GM12878 (cell line): ENCODE measurements at regions not wholly inside any gene's neighbourhood (a gene's known extent, or its start where the extent isn't known, plus 50 kb on each side); places are given as distances from the start of the nearest gene placed in this dataset.
A peak's percentile ranks its signal among the peaks of the same experiment; 100 is the strongest.

ENCODE experiments used
- ATAC-seq: fragments of 200-7000 bp; cut with Tn5 transposase; 3 replicates; pipeline ENCODE4 v1.9.1; 2020; ENCODE audit warnings: mild to moderate bottlenecking, moderate library complexity
- BruUV-seq: library from RNA; stranded (reverse); fragments of 400-500 nt; replicated peaks from 2 replicates; lab custom pipeline; 2021; lab: Mats Ljungman, UMichigan
- CTCF ChIA-PET: fragments of 300-600 bp; sonication (Branson Sonifier 250); formaldehyde crosslinking; extraction: SDS; loops from one replicate; lab custom pipeline; 2021; ENCODE audit warnings: inconsistent platforms; lab: Yijun Ruan, JAX
- POLR2A ChIA-PET: fragments of 350-600 bp; formaldehyde crosslinking; extraction: SDS; loops from one replicate; lab custom pipeline; 2021; ENCODE audit warnings: inconsistent platforms; lab: Charles Lee
- RAD21 ChIA-PET: fragments of 300-600 bp; sonication (Branson Sonifier 250); formaldehyde crosslinking; loops from one replicate; lab custom pipeline; 2023; ENCODE audit warnings: antibody characterized with exemption; ENCODE audit not compliant: unreplicated experiment; lab: Charles Lee
- SMC1A ChIA-PET: fragments of 300-600 bp; sonication (Branson Sonifier 250); formaldehyde crosslinking; loops from one replicate; lab custom pipeline; 2023; ENCODE audit not compliant: unreplicated experiment, uncharacterized antibody; lab: Charles Lee
- DNase-seq: peaks from one replicate; pipeline ENCODE4 v3.0.0-alpha.2; 2011; ENCODE audit warnings: low read depth, low spot score
- FAIRE-seq: peaks from 3 replicates; lab custom pipeline; 2011; peaks lifted over from hg19 to GRCh38; lab: Jason Lieb, UNC
- H2AFZ ChIP-seq: 2 replicates; pipeline ENCODE4 v1.6.0; 2011; ENCODE audit warnings: low read depth, low read length, control low read depth; ENCODE audit not compliant: control insufficient read depth
- H3K27ac ChIP-seq: 2 replicates; pipeline ENCODE4 v1.5.1; 2011; ENCODE audit warnings: control low read depth; ENCODE audit not compliant: control insufficient read depth, insufficient read depth
- H3K27me3 ChIP-seq, 2 experiments: replicated peaks in 1 of 2; 2 replicates each; pipeline versions ENCODE4 v1.6.0 to v1.6.1; 2011; ENCODE audit warnings: low read length in 1 of 2; ENCODE audit not compliant: control insufficient read depth in 2 of 2, insufficient read depth in 2 of 2
- H3K36me3 ChIP-seq, 2 experiments: 2 replicates each; pipeline ENCODE4 v1.5.1; 2011; ENCODE audit warnings: low read length in 1 of 2; ENCODE audit not compliant: control insufficient read depth in 2 of 2, insufficient read depth in 2 of 2
- H3K4me1 ChIP-seq: 2 replicates; pipeline ENCODE4 v1.6.1; 2011; ENCODE audit warnings: mild to moderate bottlenecking, low read length, moderate library complexity, mixed read lengths; ENCODE audit not compliant: control insufficient read depth, insufficient read depth
- H3K4me2 ChIP-seq: 2 replicates; pipeline ENCODE4 v1.6.0; 2011; ENCODE audit warnings: control low read depth; ENCODE audit not compliant: control insufficient read depth, insufficient read depth
- H3K4me3 ChIP-seq: fragments of 200-600 bp; sonication (generic); 2 replicates; pipeline ENCODE4 v1.5.1; 2016
- H3K79me2 ChIP-seq: 2 replicates; pipeline ENCODE4 v1.6.0; 2011; ENCODE audit warnings: low read length; ENCODE audit not compliant: control insufficient read depth, insufficient read depth
- H3K9ac ChIP-seq: 2 replicates; pipeline ENCODE4 v1.8.0; 2011; ENCODE audit warnings: low read length, control low read depth, mixed read lengths; ENCODE audit not compliant: control insufficient read depth, insufficient read depth
- H3K9me3 ChIP-seq: replicated peaks from 3 replicates; pipeline ENCODE4 v1.5.1; 2011; ENCODE audit warnings: mild to moderate bottlenecking, low read length; ENCODE audit not compliant: control insufficient read depth, insufficient read depth
- H4K20me1 ChIP-seq: 2 replicates; pipeline ENCODE4 v1.6.0; 2011; ENCODE audit not compliant: control insufficient read depth, insufficient read depth
- CREM ChIP-seq: IDR thresholded peaks from 2 replicates; pipeline ENCODE4 v1.6.1; 2014; ENCODE audit warnings: antibody characterized with exemption, low read depth
- FOXM1 ChIP-seq: IDR thresholded peaks from 2 replicates; pipeline ENCODE4 v1.6.1; 2012; ENCODE audit warnings: low read depth, mild to moderate bottlenecking, inconsistent platforms, low read length, moderate library complexity
- JUNB ChIP-seq: IDR thresholded peaks from 2 replicates; pipeline ENCODE4 v1.6.1; 2016; ENCODE audit warnings: antibody characterized with exemption, mild to moderate bottlenecking
- MEF2A ChIP-seq: IDR thresholded peaks from 2 replicates; pipeline ENCODE4 v1.6.1; 2011; ENCODE audit warnings: low read depth, mild to moderate bottlenecking, low read length, moderate library complexity; ENCODE audit not compliant: insufficient read depth
- NFIC ChIP-seq: IDR thresholded peaks from 2 replicates; pipeline ENCODE4 v1.6.1; 2012; ENCODE audit warnings: low read depth, mild to moderate bottlenecking, inconsistent platforms, low read length, moderate library complexity
- RUNX3 ChIP-seq: IDR thresholded peaks from 2 replicates; pipeline ENCODE4 v1.6.1; 2012; ENCODE audit warnings: low read length, inconsistent platforms
- SREBF2 ChIP-seq: IDR thresholded peaks from 2 replicates; pipeline ENCODE4 v1.6.1; 2012; ENCODE audit warnings: mild to moderate bottlenecking, low read length
- in situ Hi-C: fragments of 300-500 bp; cut with MboI; formaldehyde crosslinking; loops from 9 replicates; pipeline ENCODE4 v1.14.3; 2018; ENCODE audit warnings: mixed read lengths
- intact Hi-C: fragments of 100-400 bp; cut with micrococcal nuclease; formaldehyde crosslinking; loops from one replicate; pipeline ENCODE4 v1.14.2; 2022; ENCODE audit not compliant: unreplicated experiment
- TF ChIP-seq, protein P1 (sequence below): IDR thresholded peaks from 2 replicates; pipeline ENCODE4 v1.6.1; 2012; ENCODE audit warnings: mild to moderate bottlenecking, low read depth, low read length
- TF ChIP-seq, protein P2 (sequence below): IDR thresholded peaks from 2 replicates; pipeline ENCODE4 v1.6.1; 2012; ENCODE audit warnings: low read length, inconsistent platforms

DNA sequence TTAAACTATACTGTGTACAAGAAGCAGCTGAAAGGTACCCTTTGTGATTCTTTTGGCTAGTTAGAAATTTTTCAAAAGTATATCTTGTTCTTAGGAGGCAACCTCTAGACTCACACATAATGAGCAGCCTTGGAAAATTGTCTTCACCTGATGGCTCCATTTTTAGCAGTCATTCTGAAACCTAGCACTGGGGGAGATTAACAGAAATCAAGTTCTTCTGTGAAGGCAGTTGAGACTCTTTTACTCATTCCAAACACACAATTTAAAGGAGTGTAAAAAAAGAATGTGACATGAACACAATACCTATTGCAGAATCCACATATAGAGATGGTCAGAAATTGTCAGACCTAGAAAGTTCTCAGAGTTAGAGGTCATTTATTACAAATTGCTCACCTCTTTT is 197.7 kb downstream of the UBE2E3 start:
- no peaks in the 10 kb centered on the region for H3K9me3 ChIP-seq
- intact Hi-C loops (no loop called here), in situ Hi-C loops (no loop called here)
- no peak overlapping the region for H3K9ac ChIP-seq
- H3K4me3 ChIP-seq, result no peak overlapping the region
- H3K79me2 ChIP-seq, result no peaks in the 10 kb centered on the region
- H4K20me1 ChIP-seq, result no peaks in the 10 kb centered on the region
- H3K27me3 ChIP-seq, result no peaks in the 10 kb centered on the region
- TF ChIP-seq, protein P1, sequence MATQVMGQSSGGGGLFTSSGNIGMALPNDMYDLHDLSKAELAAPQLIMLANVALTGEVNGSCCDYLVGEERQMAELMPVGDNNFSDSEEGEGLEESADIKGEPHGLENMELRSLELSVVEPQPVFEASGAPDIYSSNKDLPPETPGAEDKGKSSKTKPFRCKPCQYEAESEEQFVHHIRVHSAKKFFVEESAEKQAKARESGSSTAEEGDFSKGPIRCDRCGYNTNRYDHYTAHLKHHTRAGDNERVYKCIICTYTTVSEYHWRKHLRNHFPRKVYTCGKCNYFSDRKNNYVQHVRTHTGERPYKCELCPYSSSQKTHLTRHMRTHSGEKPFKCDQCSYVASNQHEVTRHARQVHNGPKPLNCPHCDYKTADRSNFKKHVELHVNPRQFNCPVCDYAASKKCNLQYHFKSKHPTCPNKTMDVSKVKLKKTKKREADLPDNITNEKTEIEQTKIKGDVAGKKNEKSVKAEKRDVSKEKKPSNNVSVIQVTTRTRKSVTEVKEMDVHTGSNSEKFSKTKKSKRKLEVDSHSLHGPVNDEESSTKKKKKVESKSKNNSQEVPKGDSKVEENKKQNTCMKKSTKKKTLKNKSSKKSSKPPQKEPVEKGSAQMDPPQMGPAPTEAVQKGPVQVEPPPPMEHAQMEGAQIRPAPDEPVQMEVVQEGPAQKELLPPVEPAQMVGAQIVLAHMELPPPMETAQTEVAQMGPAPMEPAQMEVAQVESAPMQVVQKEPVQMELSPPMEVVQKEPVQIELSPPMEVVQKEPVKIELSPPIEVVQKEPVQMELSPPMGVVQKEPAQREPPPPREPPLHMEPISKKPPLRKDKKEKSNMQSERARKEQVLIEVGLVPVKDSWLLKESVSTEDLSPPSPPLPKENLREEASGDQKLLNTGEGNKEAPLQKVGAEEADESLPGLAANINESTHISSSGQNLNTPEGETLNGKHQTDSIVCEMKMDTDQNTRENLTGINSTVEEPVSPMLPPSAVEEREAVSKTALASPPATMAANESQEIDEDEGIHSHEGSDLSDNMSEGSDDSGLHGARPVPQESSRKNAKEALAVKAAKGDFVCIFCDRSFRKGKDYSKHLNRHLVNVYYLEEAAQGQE, result no peak
- no peak for TF ChIP-seq SREBF2
- peak; percentile 50; the same call in 1 of the 2 replicates for TF ChIP-seq CREM
- peak; percentile 69 for TF ChIP-seq JUNB
- peak; percentile 76; the same call in 1 of the 2 replicates for TF ChIP-seq FOXM1
- TF ChIP-seq, protein P2, sequence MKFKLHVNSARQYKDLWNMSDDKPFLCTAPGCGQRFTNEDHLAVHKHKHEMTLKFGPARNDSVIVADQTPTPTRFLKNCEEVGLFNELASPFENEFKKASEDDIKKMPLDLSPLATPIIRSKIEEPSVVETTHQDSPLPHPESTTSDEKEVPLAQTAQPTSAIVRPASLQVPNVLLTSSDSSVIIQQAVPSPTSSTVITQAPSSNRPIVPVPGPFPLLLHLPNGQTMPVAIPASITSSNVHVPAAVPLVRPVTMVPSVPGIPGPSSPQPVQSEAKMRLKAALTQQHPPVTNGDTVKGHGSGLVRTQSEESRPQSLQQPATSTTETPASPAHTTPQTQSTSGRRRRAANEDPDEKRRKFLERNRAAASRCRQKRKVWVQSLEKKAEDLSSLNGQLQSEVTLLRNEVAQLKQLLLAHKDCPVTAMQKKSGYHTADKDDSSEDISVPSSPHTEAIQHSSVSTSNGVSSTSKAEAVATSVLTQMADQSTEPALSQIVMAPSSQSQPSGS, result peak; percentile 65; the same call in 1 of the 2 replicates
- TF ChIP-seq NFIC, result peak; percentile 65; the same call in 1 of the 2 replicates
- 0 out of 2 replicates have a peak, but pooled peaks have one; percentile 36 for TF ChIP-seq MEF2A
- peak; percentile 40; the same call in 1 of the 2 replicates for TF ChIP-seq RUNX3
- ChIA-PET CTCF (interaction anchor here (0.8 to 3.7 kb wide), 10 partner anchors 9 to 538 kb away, joined by 3 to 15 read pairs (median 3); no protein-coding TSS in a partner anchor), POLR2A (no interaction called here), RAD21 (interaction anchor here (0.9 to 1.6 kb wide), 2 partner anchors 8 to 73 kb away, joined by 3 to 4 read pairs; no protein-coding TSS in a partner anchor), SMC1A (interaction anchor here (0.7 to 1.6 kb wide), 6 partner anchors 12 to 537 kb away, joined by 3 to 4 read pairs (median 3); no protein-coding TSS in a partner anchor)
- peaks cover 4% of the 10 kb centered on the region; the same call in 1 of the 2 replicates for H3K4me1 ChIP-seq
- BruUV-seq, result no TSS peak
- no peak; the same call in 2 of the 3 replicates for ATAC-seq
- no peaks in the 10 kb centered on the region for H3K36me3 ChIP-seq
- 0 out of 2 replicates have a peak overlapping the region, but pooled peaks have one; percentile 13 for H3K27ac ChIP-seq
- H3K4me2 ChIP-seq, result peak overlapping the region; percentile 2
- no peak for FAIRE-seq
- no peak for DNase-seq
- no peak overlapping the region; the same call in 1 of the 2 replicates for H2AFZ ChIP-seq
